ENCODE measurements at regions not wholly inside any gene's neighbourhood (a gene's known extent, or its start where the extent isn't known, plus 50 kb on each side); places are given as distances from the start of the nearest gene placed in this dataset.
A peak's percentile ranks its signal among the peaks of the same experiment; 100 is the strongest.
"Not testable (repeated sequence)": the region's sequence is repeated elsewhere in the genome, so short reads cannot be mapped to it uniquely, and the experiment has no call there.

GRCh38 chr4:127403471-127404084 is 229.2 kb upstream of the INTU start:
- Mint-ChIP-seq H3K27ac (peak overlapping the region; percentile 11), H3K9me3 (peaks cover 27% of the 10 kb centered on the region), H3K4me3 (no peak overlapping the region), H3K4me1 (peaks cover 10% of the 10 kb centered on the region), H3K27me3 (ENCODE audit: low read depth) (no peaks in the 10 kb centered on the region), H3K36me3 (peaks cover 15% of the 10 kb centered on the region)
- TF ChIP-seq CTCF (IDR thresholded peaks at IDR 0.05; ENCODE audit: unreplicated experiment), result no peak
- no peak for DNase-seq (ENCODE audit: low spot score in 2 of 2, unreplicated experiment in 2 of 2)

DNA sequence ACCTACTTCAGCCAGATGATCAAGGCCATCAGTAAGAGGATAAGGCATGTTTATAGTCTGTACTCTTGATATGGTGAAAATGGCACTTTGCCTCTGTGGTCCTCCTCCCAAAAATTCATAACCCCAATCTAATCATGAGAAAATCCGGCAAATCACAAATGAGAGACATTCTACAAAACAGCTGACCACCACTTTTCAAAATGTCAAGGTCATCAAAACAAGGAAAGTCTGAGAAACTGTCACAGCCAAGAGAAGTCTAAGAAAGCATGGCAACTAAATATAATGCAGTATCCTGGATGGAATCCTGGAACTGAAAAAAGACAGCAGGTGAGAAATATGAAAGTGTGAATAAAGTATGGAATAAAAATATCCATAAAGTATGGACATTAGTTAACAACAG is 226.6 kb upstream of the INTU start:
- H3K36me3 Mint-ChIP-seq, result peaks cover 15% of the 10 kb centered on the region
- no peak for TF ChIP-seq CTCF (IDR thresholded peaks at IDR 0.05; ENCODE audit: unreplicated experiment)
- DNase-seq (ENCODE audit: low spot score in 2 of 2, unreplicated experiment in 2 of 2), result no peak
- no peak overlapping the region for H3K27ac Mint-ChIP-seq
- peaks cover 38% of the 10 kb centered on the region for H3K9me3 Mint-ChIP-seq
- H3K27me3 Mint-ChIP-seq (ENCODE audit: low read depth), result no peaks in the 10 kb centered on the region
- H3K4me1 Mint-ChIP-seq, result peaks cover 14% of the 10 kb centered on the region
- H3K4me3 Mint-ChIP-seq, result no peak overlapping the region

GRCh38 chr4:127407572-127407971 is 225.2 kb upstream of the INTU start:
- DNase-seq (ENCODE audit: low spot score in 2 of 2, unreplicated experiment in 2 of 2); H3K27ac Mint-ChIP-seq; H3K27me3 Mint-ChIP-seq (ENCODE audit: low read depth); H3K4me3 Mint-ChIP-seq: not testable (repeated sequence)
- Mint-ChIP-seq H3K9me3 (peaks cover 38% of the 10 kb centered on the region), H3K4me1 (peaks cover 16% of the 10 kb centered on the region), H3K36me3 (peaks cover 15% of the 10 kb centered on the region)

GRCh38 chr4:127410201-127410600 is 222.6 kb upstream of the INTU start:
- H3K27me3 Mint-ChIP-seq (ENCODE audit: low read depth), result no peaks in the 10 kb centered on the region
- peaks cover 38% of the 10 kb centered on the region for H3K9me3 Mint-ChIP-seq
- no peak for TF ChIP-seq CTCF (IDR thresholded peaks at IDR 0.05; ENCODE audit: unreplicated experiment)
- no peak overlapping the region for H3K27ac Mint-ChIP-seq
- peaks cover 15% of the 10 kb centered on the region for H3K36me3 Mint-ChIP-seq
- peaks cover 23% of the 10 kb centered on the region for H3K4me1 Mint-ChIP-seq
- no peak overlapping the region for H3K4me3 Mint-ChIP-seq
- DNase-seq (ENCODE audit: low spot score in 2 of 2, unreplicated experiment in 2 of 2), result no peak

GRCh38 chr4:127410644-127411043 is 222.1 kb upstream of the INTU start:
- Mint-ChIP-seq H3K27me3 (ENCODE audit: low read depth) (no peaks in the 10 kb centered on the region), H3K36me3 (peaks cover 15% of the 10 kb centered on the region), H3K9me3 (peaks cover 36% of the 10 kb centered on the region), H3K27ac (no peak overlapping the region), H3K4me3 (no peak overlapping the region), H3K4me1 (peaks cover 23% of the 10 kb centered on the region)
- no peak for TF ChIP-seq CTCF (IDR thresholded peaks at IDR 0.05; ENCODE audit: unreplicated experiment)
- no peak for DNase-seq (ENCODE audit: low spot score in 2 of 2, unreplicated experiment in 2 of 2)

DNA sequence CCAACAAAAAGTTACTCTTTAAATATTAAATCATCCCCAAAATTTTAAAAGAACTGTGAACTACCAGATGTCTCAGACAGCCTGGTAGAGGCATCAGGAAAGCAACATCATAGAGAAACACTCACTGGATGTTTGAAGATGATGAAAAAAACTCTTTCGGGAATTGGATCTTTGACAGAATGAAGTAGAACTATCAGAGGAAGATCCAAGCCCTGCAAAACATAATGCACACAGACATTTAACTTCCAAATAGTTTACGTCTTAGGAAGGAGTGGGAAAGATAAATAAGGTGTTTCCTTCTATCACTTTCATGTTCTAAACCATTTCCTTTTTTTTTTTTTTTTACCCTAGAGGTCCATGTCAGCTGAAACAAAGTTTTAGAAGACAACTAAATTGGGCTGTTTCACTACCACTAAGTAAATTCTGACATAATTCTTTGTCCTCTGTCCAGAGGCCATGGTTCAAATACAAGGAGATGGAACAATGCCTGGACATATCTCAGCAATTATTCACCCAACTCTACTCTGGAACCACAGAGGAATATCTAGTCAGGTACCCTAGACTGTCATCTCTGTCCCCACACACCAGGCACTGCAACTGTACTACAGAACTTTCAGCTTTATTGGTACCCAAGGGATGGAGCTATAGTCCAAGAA is 217.7 kb upstream of the INTU start:
- Mint-ChIP-seq H3K9me3 (no peaks in the 10 kb centered on the region), H3K4me3 (no peak overlapping the region), H3K4me1 (peaks cover 38% of the 10 kb centered on the region), H3K27me3 (ENCODE audit: low read depth) (no peaks in the 10 kb centered on the region), H3K36me3 (no peaks in the 10 kb centered on the region), H3K27ac (no peak overlapping the region)
- no peak for TF ChIP-seq CTCF (IDR thresholded peaks at IDR 0.05; ENCODE audit: unreplicated experiment)
- DNase-seq (ENCODE audit: low spot score in 2 of 2, unreplicated experiment in 2 of 2), result no peak
